Mammary epithelial cell (primary cell): ENCODE measurements at regions not wholly inside any gene's neighbourhood (a gene's known extent, or its start where the extent isn't known, plus 50 kb on each side); places are given as distances from the start of the nearest gene placed in this dataset.

Experiments
- CTCF ChIP-seq, 2 donors: IDR thresholded peaks in 1 of 2; conservative IDR thresholded peaks in 1 of 2; 2 replicates each; pipeline ENCODE4 v1.5.1; 2011 to 2012; ENCODE audit warnings: inconsistent platforms in 2 of 2, low read length in 2 of 2, mild to moderate bottlenecking in 2 of 2, control low read depth in 1 of 2, low read depth in 1 of 2; ENCODE audit not compliant: insufficient read depth in 1 of 2; ENCODE audit errors: extremely low read depth in 1 of 2
- EZH2 ChIP-seq: IDR thresholded peaks from 2 replicates; pipeline ENCODE4 v1.6.1; 2012; ENCODE audit warnings: low read length, inconsistent platforms, borderline replicate concordance

GRCh38 chr11:107076832-107077231 is 58.6 kb upstream of the GUCY1A2 start:
- TF ChIP-seq CTCF (conservative IDR thresholded peaks at IDR 0.05 in 1 of 2, IDR thresholded peaks at IDR 0.05 in 1 of 2; ENCODE audit: extremely low read depth in 1 of 2, insufficient read depth in 1 of 2, low read depth in 1 of 2, low read length in 2 of 2) (no peak), EZH2 (no peak)
